OCI-LY7 (cell line): ENCODE measurements at regions not wholly inside any gene's neighbourhood (a gene's known extent, or its start where the extent isn't known, plus 50 kb on each side); places are given as distances from the start of the nearest gene placed in this dataset.

Experiments used
- CTCF ChIP-seq: fragments of 200-600 bp; sonication (generic); conservative IDR thresholded peaks from 2 replicates; pipeline ENCODE4 v1.5.1; 2014; ENCODE audit warnings: mild to moderate bottlenecking, antibody characterized with exemption, low read length, moderate library complexity, mixed read lengths
- EZH2phosphoT487 ChIP-seq: fragments of 200-600 bp; sonication (generic); IDR thresholded peaks from 2 replicates; pipeline ENCODE4 v1.6.1; 2018; ENCODE audit warnings: low read depth, borderline replicate concordance, mild to moderate bottlenecking, mixed run types, antibody characterized with exemption, low read length, moderate library complexity, mixed read lengths

DNA sequence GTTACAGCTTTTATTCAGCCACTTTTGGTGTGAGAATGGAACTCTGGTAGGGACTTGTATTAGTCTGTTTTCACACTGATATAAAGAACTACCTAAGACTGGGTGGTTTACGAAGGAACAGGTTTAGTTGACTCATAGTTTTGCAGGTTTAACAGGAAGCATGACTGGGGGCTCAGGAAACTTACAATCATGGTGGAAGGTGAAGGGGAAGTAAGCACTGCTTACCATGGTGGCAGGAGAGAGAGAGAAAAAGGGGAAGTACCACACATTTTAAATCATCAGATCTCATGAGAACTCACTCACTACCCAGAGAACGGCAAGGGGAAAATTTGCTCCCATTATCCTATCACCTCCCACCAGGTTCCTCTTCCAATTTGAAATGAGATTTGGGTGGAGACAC, 942.2 kb downstream of the PCDH17 start:
- TF ChIP-seq EZH2phosphoT487 (no peak), CTCF (no peak)
